WTC11 (cell line): ENCODE measurements at regions not wholly inside any gene's neighbourhood (a gene's known extent, or its start where the extent isn't known, plus 50 kb on each side); places are given as distances from the start of the nearest gene placed in this dataset.

Experiments
- ATAC-seq: fragments of 200-7000 bp; cut with Tn5 transposase; 2 replicates; pipeline ENCODE4 v1.10.0; 2021; ENCODE audit warnings: mild to moderate bottlenecking, moderate library complexity
- CTCF ChIA-PET: fragments of 300-600 bp; sonication (Branson Sonifier 250); formaldehyde crosslinking; loops from one replicate; lab custom pipeline; 2021; ENCODE audit warnings: antibody characterized with exemption; lab: Charles Lee
- POLR2A ChIA-PET: fragments of 350-600 bp; sonication (Branson Sonifier 250); formaldehyde crosslinking; loops from one replicate; lab custom pipeline; 2021; ENCODE audit warnings: antibody characterized with exemption; lab: Charles Lee
- DNase-seq: peaks from one replicate; pipeline ENCODE4 v3.0.0; 2021; ENCODE audit warnings: low spot score
- H3K27ac Mint-ChIP-seq: 2 replicates; pipeline ENCODE4 v1.8.0; 2021; ENCODE audit warnings: mixed read lengths
- H3K27me3 Mint-ChIP-seq: 2 replicates; pipeline ENCODE4 v1.8.0; 2021; ENCODE audit warnings: low read depth, mild to moderate bottlenecking, moderate library complexity, mixed read lengths
- H3K36me3 Mint-ChIP-seq: 2 replicates; pipeline ENCODE4 v1.8.0; 2021; ENCODE audit warnings: mixed read lengths
- H3K4me1 Mint-ChIP-seq: 2 replicates; pipeline ENCODE4 v1.8.0; 2022; ENCODE audit warnings: mixed read lengths
- H3K4me3 Mint-ChIP-seq: 2 replicates; pipeline ENCODE4 v1.8.0; 2021; ENCODE audit warnings: mild to moderate bottlenecking, moderate library complexity, mixed read lengths
- H3K9me3 Mint-ChIP-seq: 2 replicates; pipeline ENCODE4 v1.8.0; 2021; ENCODE audit warnings: mixed read lengths
- CBFB ChIP-seq: sonication (generic); formaldehyde crosslinking; IDR thresholded peaks from 2 replicates; pipeline ENCODE4 v1.8.1; 2022; ENCODE audit warnings: mild to moderate bottlenecking, low read depth, missing genetic modification reagents
- ELF4 ChIP-seq: sonication (generic); formaldehyde crosslinking; IDR thresholded peaks from 2 replicates; pipeline ENCODE4 v1.8.1; 2022; ENCODE audit warnings: low read depth, mild to moderate bottlenecking, moderate library complexity, missing genetic modification reagents
- FOXJ3 ChIP-seq: sonication (generic); formaldehyde crosslinking; IDR thresholded peaks from 2 replicates; pipeline ENCODE4 v1.9.0; 2021; ENCODE audit warnings: missing genetic modification reagents, mild to moderate bottlenecking, borderline replicate concordance
- FOXK1 ChIP-seq: sonication (generic); formaldehyde crosslinking; IDR thresholded peaks from 2 replicates; pipeline ENCODE4 v1.8.0; 2022; ENCODE audit warnings: mild to moderate bottlenecking, moderate library complexity, missing genetic modification reagents
- IRF1 ChIP-seq: sonication (generic); formaldehyde crosslinking; IDR thresholded peaks from 2 replicates; pipeline ENCODE4 v1.8.0; 2023; ENCODE audit warnings: missing genetic modification reagents
- JUN ChIP-seq: sonication (generic); formaldehyde crosslinking; IDR thresholded peaks from 2 replicates; pipeline ENCODE4 v1.8.0; 2023; ENCODE audit warnings: mild to moderate bottlenecking, missing genetic modification reagents
- KAT7 ChIP-seq: sonication (generic); formaldehyde crosslinking; IDR thresholded peaks from 2 replicates; pipeline ENCODE4 v1.8.1; 2023; ENCODE audit warnings: missing genetic modification reagents, mild to moderate bottlenecking, borderline replicate concordance
- MLX ChIP-seq: sonication (generic); formaldehyde crosslinking; IDR thresholded peaks from 2 replicates; pipeline ENCODE4 v1.8.1; 2023; ENCODE audit warnings: mild to moderate bottlenecking, missing genetic modification reagents, moderate library complexity
- MXD4 ChIP-seq: fragments of 250-450 bp; sonication (Bioruptor Pico); IDR thresholded peaks from 2 replicates; pipeline ENCODE4 v1.8.0; 2021; ENCODE audit warnings: mild to moderate bottlenecking, moderate library complexity, borderline replicate concordance
- NFE2L1 ChIP-seq: sonication (generic); formaldehyde crosslinking; IDR thresholded peaks from 2 replicates; pipeline ENCODE4 v1.8.1; 2023; ENCODE audit warnings: missing genetic modification reagents
- NFYB ChIP-seq: sonication (generic); formaldehyde crosslinking; conservative IDR thresholded peaks from 2 replicates; pipeline ENCODE4 v1.8.0; 2022; ENCODE audit warnings: low read depth, missing genetic modification reagents
- NR3C1 ChIP-seq: sonication (generic); formaldehyde crosslinking; conservative IDR thresholded peaks from 2 replicates; pipeline ENCODE4 v1.8.1; 2023; ENCODE audit warnings: low read depth, mild to moderate bottlenecking, missing genetic modification reagents
- PRDM15 ChIP-seq: sonication (generic); formaldehyde crosslinking; IDR thresholded peaks from 2 replicates; pipeline ENCODE4 v1.8.0; 2022; ENCODE audit warnings: missing genetic modification reagents
- RORB ChIP-seq: fragments of 250-450 bp; sonication (Bioruptor Pico); IDR thresholded peaks from 2 replicates; pipeline ENCODE4 v1.9.0; 2021; ENCODE audit warnings: mild to moderate bottlenecking
- ZNF121 ChIP-seq: sonication (generic); formaldehyde crosslinking; IDR thresholded peaks from 2 replicates; pipeline ENCODE4 v1.8.0; 2023; ENCODE audit warnings: missing genetic modification reagents
- ZNF281 ChIP-seq: sonication (generic); formaldehyde crosslinking; IDR thresholded peaks from 2 replicates; pipeline ENCODE4 v1.8.0; 2023; ENCODE audit warnings: mild to moderate bottlenecking, missing genetic modification reagents
- TF ChIP-seq, protein P1 (sequence below): sonication (generic); formaldehyde crosslinking; IDR thresholded peaks from 2 replicates; pipeline ENCODE4 v1.8.1; 2023; ENCODE audit warnings: mild to moderate bottlenecking, moderate library complexity, missing genetic modification reagents
- TF ChIP-seq, protein P2 (sequence below): fragments of 250-450 bp; sonication (Bioruptor Pico); IDR thresholded peaks from 2 replicates; pipeline ENCODE4 v1.9.0; 2021; ENCODE audit warnings: mild to moderate bottlenecking

GRCh38 chr9:13432904-13433303 is 153.4 kb upstream of the MPDZ start:
- Mint-ChIP-seq H3K36me3 (no peaks in the 10 kb centered on the region), H3K9me3 (no peaks in the 10 kb centered on the region; the same call in 1 of the 2 replicates), H3K4me3 (no peak overlapping the region), H3K27ac (no peak overlapping the region), H3K27me3 (no peaks in the 10 kb centered on the region), H3K4me1 (peaks cover 45% of the 10 kb centered on the region)
- DNase-seq (no peak), ATAC-seq (no peak)
- CTCF ChIA-PET: no interaction called here
- TF ChIP-seq NFYB (CRISPR knock-in tag): no peak
- TF ChIP-seq ZNF121 (CRISPR knock-in tag): no peak
- no peak for TF ChIP-seq ZNF281
- no peak for TF ChIP-seq MXD4 (CRISPR knock-in tag)
- TF ChIP-seq CBFB (CRISPR knock-in tag): no peak
- TF ChIP-seq MLX: no peak
- TF ChIP-seq RORB (CRISPR knock-in tag): no peak
- TF ChIP-seq, protein P1, sequence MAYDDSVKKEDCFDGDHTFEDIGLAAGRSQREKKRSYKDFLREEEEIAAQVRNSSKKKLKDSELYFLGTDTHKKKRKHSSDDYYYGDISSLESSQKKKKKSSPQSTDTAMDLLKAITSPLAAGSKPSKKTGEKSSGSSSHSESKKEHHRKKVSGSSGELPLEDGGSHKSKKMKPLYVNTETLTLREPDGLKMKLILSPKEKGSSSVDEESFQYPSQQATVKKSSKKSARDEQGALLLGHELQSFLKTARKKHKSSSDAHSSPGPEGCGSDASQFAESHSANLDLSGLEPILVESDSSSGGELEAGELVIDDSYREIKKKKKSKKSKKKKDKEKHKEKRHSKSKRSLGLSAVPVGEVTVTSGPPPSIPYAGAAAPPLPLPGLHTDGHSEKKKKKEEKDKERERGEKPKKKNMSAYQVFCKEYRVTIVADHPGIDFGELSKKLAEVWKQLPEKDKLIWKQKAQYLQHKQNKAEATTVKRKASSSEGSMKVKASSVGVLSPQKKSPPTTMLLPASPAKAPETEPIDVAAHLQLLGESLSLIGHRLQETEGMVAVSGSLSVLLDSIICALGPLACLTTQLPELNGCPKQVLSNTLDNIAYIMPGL (CRISPR knock-in tag): no peak
- TF ChIP-seq NR3C1 (CRISPR knock-in tag): no peak
- no peak for TF ChIP-seq IRF1
- no peak for TF ChIP-seq PRDM15 (CRISPR knock-in tag)
- TF ChIP-seq FOXK1 (CRISPR knock-in tag): no peak
- TF ChIP-seq ELF4 (CRISPR knock-in tag): no peak
- TF ChIP-seq KAT7 (CRISPR knock-in tag): no peak
- TF ChIP-seq, protein P2, sequence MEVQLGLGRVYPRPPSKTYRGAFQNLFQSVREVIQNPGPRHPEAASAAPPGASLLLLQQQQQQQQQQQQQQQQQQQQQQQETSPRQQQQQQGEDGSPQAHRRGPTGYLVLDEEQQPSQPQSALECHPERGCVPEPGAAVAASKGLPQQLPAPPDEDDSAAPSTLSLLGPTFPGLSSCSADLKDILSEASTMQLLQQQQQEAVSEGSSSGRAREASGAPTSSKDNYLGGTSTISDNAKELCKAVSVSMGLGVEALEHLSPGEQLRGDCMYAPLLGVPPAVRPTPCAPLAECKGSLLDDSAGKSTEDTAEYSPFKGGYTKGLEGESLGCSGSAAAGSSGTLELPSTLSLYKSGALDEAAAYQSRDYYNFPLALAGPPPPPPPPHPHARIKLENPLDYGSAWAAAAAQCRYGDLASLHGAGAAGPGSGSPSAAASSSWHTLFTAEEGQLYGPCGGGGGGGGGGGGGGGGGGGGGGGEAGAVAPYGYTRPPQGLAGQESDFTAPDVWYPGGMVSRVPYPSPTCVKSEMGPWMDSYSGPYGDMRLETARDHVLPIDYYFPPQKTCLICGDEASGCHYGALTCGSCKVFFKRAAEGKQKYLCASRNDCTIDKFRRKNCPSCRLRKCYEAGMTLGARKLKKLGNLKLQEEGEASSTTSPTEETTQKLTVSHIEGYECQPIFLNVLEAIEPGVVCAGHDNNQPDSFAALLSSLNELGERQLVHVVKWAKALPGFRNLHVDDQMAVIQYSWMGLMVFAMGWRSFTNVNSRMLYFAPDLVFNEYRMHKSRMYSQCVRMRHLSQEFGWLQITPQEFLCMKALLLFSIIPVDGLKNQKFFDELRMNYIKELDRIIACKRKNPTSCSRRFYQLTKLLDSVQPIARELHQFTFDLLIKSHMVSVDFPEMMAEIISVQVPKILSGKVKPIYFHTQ (CRISPR knock-in tag): no peak
- no peak for TF ChIP-seq NFE2L1
- TF ChIP-seq FOXJ3 (CRISPR knock-in tag): no peak
- no peak for TF ChIP-seq JUN (CRISPR knock-in tag)
- TF ChIP-seq, all 79 proteins: peak for 0
- POLR2A ChIA-PET: no interaction called here
